Activated naive CD8-positive, alpha-beta T cell treated with anti-CD3 and anti-CD28 coated beads, Interleukin-2, amount 10 ng/mL, durations not matched to agents 7 days and 5 days (primary cell): ENCODE measurements at regions not wholly inside any gene's neighbourhood (a gene's known extent, or its start where the extent isn't known, plus 50 kb on each side); places are given as distances from the start of the nearest gene placed in this dataset.

Source experiments
- ATAC-seq: fragments of 150-1000 bp; cut with Tn5 transposase; one replicate; pipeline ENCODE4 v1.10.0; 2021; ENCODE audit warnings: low read depth, moderate library complexity
- POLR2A ChIA-PET: fragments of 350-600 bp; sonication (Branson Sonifier 250); formaldehyde crosslinking; loops from one replicate; lab custom pipeline; 2021; ENCODE audit warnings: antibody characterized with exemption; lab: Charles Lee
- DNase-seq: peaks from one replicate; pipeline ENCODE4 v3.0.0; 2021
- H3K27ac Mint-ChIP-seq: one replicate; pipeline ENCODE4 v1.8.0; 2022; ENCODE audit warnings: mild to moderate bottlenecking, mixed read lengths
- H3K27me3 Mint-ChIP-seq: one replicate; pipeline ENCODE4 v1.8.0; 2022; ENCODE audit warnings: mild to moderate bottlenecking, moderate library complexity, mixed read lengths
- H3K36me3 Mint-ChIP-seq: one replicate; pipeline ENCODE4 v1.8.0; 2021; ENCODE audit warnings: mild to moderate bottlenecking, mixed read lengths
- H3K4me1 Mint-ChIP-seq: one replicate; pipeline ENCODE4 v1.8.0; 2021; ENCODE audit warnings: mixed read lengths
- H3K4me3 Mint-ChIP-seq: one replicate; pipeline ENCODE4 v1.8.0; 2022; ENCODE audit warnings: mild to moderate bottlenecking, moderate library complexity, mixed read lengths
- H3K9me3 Mint-ChIP-seq: one replicate; pipeline ENCODE4 v1.8.0; 2021; ENCODE audit warnings: mixed read lengths

DNA sequence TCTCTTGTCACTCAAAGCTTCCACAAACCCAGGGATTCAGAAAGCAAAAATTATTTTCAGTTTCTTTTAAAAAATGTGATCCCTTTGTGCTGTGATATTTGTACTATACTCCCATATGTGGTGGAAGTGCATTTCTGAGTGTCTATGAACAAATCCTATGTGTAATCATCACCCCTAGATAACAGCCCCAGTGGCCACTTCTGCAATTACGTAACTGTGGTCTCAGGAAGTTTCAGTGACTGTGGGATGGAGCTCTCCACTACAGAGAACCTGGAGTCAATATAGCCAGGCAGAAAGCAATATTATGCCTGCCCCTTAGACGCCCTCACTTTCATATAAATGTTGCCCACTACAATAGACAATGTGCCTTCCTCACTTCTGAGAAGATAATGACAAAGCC lies 1101.7 kb upstream of the GHITM start:
- no peak overlapping the region for H3K27ac Mint-ChIP-seq
- H3K27me3 Mint-ChIP-seq, result no peaks in the 10 kb centered on the region
- H3K4me3 Mint-ChIP-seq, result no peak overlapping the region
- POLR2A ChIA-PET, result no interaction called here
- H3K4me1 Mint-ChIP-seq, result no peaks in the 10 kb centered on the region
- H3K9me3 Mint-ChIP-seq, result no peaks in the 10 kb centered on the region
- no peaks in the 10 kb centered on the region for H3K36me3 Mint-ChIP-seq
- ATAC-seq (no peak), DNase-seq (no peak)

DNA sequence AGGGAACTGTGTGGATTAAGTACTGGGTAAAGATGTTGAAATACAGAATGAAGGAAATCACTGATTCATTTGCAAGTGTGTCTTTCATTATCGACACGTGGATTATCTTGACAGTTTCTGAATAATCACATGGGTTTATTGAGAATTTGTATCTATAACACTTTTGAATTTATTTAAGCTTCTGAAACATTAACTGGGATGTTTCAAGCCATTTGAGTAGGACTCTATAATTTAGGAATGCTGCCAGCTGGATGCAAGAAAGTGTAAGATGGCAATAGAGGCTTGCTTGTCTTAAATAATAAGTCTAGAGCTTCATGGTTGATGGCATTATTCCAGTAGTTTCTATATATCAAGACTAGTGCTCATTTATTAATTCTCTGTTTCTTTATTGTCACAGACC lies 1100.7 kb upstream of the GHITM start:
- POLR2A ChIA-PET, result no interaction called here
- H3K9me3 Mint-ChIP-seq, result no peaks in the 10 kb centered on the region
- no peaks in the 10 kb centered on the region for H3K36me3 Mint-ChIP-seq
- no peak overlapping the region for H3K4me3 Mint-ChIP-seq
- no peak overlapping the region for H3K27ac Mint-ChIP-seq
- ATAC-seq (no peak), DNase-seq (no peak)
- H3K4me1 Mint-ChIP-seq, result no peaks in the 10 kb centered on the region
- no peaks in the 10 kb centered on the region for H3K27me3 Mint-ChIP-seq

DNA sequence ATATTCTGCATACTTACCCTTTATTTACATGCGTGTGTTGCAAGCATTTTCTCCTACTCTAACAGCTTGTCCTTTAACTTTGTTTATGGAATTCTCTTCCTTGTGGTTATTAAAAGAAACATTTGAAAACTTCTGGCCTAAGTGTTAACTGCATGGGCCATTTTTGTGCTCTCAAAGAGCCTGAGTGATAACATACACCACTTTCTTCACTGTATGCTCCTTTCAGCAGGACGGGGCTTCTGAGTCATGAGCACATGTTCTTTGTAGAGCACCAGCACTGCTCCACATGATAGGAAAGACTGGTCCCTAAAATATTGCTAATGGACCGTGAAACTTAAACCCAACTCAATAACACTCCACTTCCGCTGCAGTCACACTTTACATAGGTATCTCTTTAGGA lies 1093.6 kb upstream of the GHITM start:
- H3K9me3 Mint-ChIP-seq, result peaks cover 2% of the 10 kb centered on the region
- no peaks in the 10 kb centered on the region for H3K4me1 Mint-ChIP-seq
- POLR2A ChIA-PET, result no interaction called here
- no peak overlapping the region for H3K27ac Mint-ChIP-seq
- no peak for ATAC-seq
- H3K36me3 Mint-ChIP-seq, result no peaks in the 10 kb centered on the region
- DNase-seq, result no peak
- H3K4me3 Mint-ChIP-seq, result no peak overlapping the region
- H3K27me3 Mint-ChIP-seq, result no peaks in the 10 kb centered on the region

DNA sequence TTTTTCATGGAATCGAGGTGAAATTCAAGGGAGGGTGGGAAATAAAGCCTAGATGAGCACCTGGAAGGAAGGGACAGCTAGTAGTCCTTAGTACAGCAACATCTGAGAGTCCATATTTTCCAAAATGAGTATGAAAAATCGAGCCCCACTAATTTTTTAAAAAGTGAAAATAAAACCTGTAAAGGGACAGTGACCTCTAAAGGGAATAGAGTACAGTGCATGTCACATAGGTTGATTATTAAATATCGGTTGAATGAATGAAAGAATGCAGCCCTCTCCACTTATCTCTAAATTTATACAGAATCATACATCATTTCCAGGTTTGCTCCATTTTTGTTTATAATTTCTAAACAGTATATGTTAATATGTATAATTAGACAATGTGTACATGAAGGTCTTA lies 1088.5 kb upstream of the GHITM start:
- no peak overlapping the region for H3K27ac Mint-ChIP-seq
- ATAC-seq, result no peak

DNA sequence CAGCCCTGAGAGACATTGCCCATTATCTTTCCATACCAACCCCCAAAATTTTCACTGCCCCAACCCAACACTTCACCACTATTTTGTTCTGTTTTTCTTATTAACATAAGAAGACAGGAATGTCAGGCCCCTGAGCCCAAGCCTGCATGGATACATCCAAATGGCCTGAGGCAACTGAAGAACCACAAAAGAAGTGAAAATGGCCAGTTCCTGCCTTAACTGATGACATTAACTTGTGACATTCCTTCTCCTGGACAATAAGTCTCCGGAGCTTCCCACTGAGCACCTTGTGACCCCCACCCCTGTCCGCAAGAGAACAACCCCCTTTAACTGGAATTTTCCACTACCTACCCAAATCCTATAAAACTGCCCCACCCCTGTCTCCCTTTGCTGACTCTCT lies 1076.4 kb upstream of the GHITM start:
- Mint-ChIP-seq H3K9me3 (peaks cover 2% of the 10 kb centered on the region), H3K36me3 (no peaks in the 10 kb centered on the region), H3K27ac (no peak overlapping the region), H3K4me3 (no peak overlapping the region), H3K4me1 (no peaks in the 10 kb centered on the region), H3K27me3 (no peaks in the 10 kb centered on the region)
- ATAC-seq (no peak), DNase-seq (no peak)
- POLR2A ChIA-PET, result no interaction called here

More for the DNA sequence above, 1088.5 kb upstream of the GHITM start:
- no peaks in the 10 kb centered on the region for H3K9me3 Mint-ChIP-seq
- H3K4me3 Mint-ChIP-seq, result no peak overlapping the region
- no peak for DNase-seq
- H3K27me3 Mint-ChIP-seq, result no peaks in the 10 kb centered on the region
- no peaks in the 10 kb centered on the region for H3K36me3 Mint-ChIP-seq
- POLR2A ChIA-PET, result interaction anchor here (0.5 kb wide), 1 partner anchor 234 kb away, joined by 6 read pairs; no protein-coding TSS in a partner anchor
- no peaks in the 10 kb centered on the region for H3K4me1 Mint-ChIP-seq

DNA sequence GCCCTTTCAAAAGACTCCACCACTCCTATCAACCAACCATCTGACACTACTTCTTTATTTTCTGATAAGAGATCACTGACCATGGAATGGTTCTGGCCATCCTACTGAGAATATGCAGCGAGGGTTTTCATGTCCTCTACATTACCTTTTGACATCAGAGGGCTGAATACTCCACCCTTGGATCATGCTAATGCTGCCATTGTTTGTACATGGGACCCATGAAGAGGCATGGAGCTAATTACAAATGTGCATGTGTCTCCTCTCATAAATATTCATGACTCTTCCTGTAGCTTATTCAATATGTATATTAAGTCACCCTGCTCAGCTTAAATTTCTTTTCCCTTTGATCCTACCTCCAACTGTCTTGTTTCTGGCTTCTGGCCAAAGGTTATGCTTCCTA lies 1065.8 kb upstream of the GHITM start:
- Mint-ChIP-seq H3K36me3 (no peaks in the 10 kb centered on the region), H3K27ac (no peak overlapping the region), H3K4me3 (no peak overlapping the region), H3K4me1 (no peaks in the 10 kb centered on the region), H3K9me3 (no peaks in the 10 kb centered on the region), H3K27me3 (no peaks in the 10 kb centered on the region)
- ATAC-seq (no peak), DNase-seq (no peak)
- POLR2A ChIA-PET, result no interaction called here

DNA sequence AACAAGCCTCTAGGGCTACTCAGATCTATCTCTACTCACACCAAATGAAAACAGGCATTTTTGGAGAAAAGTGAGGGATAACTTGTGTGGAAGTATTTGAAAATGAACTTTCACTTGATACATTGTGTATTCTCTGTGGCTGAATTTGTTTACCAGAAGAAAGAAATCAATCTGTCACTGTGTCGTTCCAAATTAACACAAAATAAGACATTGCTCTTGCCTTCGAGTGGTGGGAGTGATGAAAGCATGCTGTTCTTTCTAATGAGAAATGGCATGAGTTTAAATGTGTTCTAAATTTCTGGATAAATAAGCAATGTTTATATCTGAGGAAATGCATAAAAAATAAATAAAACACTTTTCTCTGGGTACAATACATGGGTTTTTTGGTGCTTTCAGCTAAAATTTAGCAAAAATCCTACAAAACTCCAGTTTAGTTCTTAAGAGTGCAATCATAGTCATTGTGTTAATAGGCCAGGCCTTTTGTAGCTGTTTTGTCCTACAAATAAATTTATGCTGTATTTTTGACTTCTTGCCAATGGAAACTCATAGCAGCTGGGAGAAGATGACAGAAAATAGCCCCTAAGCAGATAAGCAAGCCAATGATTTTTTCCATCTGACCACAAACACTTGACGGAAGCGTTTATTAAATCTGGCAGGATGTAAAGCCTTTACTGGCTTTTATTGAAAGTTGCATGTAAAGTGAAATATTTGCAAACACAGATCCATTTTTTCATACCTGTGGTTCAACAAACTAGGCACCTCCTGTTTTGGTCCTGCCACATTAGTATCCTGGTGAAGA lies 1064.1 kb upstream of the GHITM start:
- H3K4me1 Mint-ChIP-seq, result no peaks in the 10 kb centered on the region
- POLR2A ChIA-PET, result no interaction called here
- H3K4me3 Mint-ChIP-seq, result no peak overlapping the region

DNA sequence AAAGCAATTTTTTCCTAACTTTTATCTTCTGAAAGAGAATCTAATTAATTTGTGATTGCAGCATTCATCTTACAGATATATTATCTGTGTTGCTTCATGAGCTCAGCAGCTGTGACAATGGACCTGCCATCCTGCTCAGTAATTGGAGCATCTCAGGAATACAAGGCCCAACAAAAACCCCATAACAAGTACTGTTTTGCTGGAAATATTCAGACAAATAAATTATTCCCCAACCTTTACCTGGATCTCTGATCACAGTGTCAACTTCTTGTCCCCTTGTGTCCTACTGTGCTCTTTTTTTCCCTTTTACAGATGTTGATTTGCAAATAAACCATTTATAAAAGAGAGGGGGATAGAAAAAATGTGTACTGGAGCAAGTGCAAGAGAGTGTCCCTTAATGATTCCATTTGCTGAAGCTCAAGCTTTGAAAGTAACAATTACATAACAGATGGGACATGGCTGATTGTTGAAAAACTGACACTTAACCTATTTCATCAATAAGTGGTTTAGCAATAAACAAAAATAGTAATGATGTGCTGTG lies 1063.4 kb upstream of the GHITM start:
- Mint-ChIP-seq H3K4me3 (no peak overlapping the region), H3K27ac (no peak overlapping the region), H3K9me3 (no peaks in the 10 kb centered on the region), H3K4me1 (no peaks in the 10 kb centered on the region), H3K36me3 (no peaks in the 10 kb centered on the region), H3K27me3 (no peaks in the 10 kb centered on the region)
- no peak for DNase-seq
- no peak for ATAC-seq
- POLR2A ChIA-PET, result no interaction called here

More for the DNA sequence above, 1064.1 kb upstream of the GHITM start:
- no peak for ATAC-seq
- Mint-ChIP-seq H3K36me3 (no peaks in the 10 kb centered on the region), H3K27me3 (no peaks in the 10 kb centered on the region), H3K27ac (no peak overlapping the region), H3K9me3 (no peaks in the 10 kb centered on the region)
- DNase-seq, result no peak

GRCh38 chr10:83076443-83076842 lies 1062.9 kb upstream of the GHITM start:
- H3K4me1 Mint-ChIP-seq, result no peaks in the 10 kb centered on the region
- DNase-seq (no peak), ATAC-seq (no peak)
- no peaks in the 10 kb centered on the region for H3K9me3 Mint-ChIP-seq
- no peak overlapping the region for H3K27ac Mint-ChIP-seq
- no peak overlapping the region for H3K4me3 Mint-ChIP-seq
- POLR2A ChIA-PET, result no interaction called here
- H3K36me3 Mint-ChIP-seq, result no peaks in the 10 kb centered on the region
- H3K27me3 Mint-ChIP-seq, result no peaks in the 10 kb centered on the region

- ATAC-seq, result no peak
- Mint-ChIP-seq H3K36me3 (no peaks in the 10 kb centered on the region), H3K4me1 (no peaks in the 10 kb centered on the region), H3K4me3 (no peak overlapping the region), H3K27ac (no peak overlapping the region), H3K9me3 (peaks cover 2% of the 10 kb centered on the region), H3K27me3 (no peaks in the 10 kb centered on the region)
- no peak for DNase-seq
- POLR2A ChIA-PET, result no interaction called here
These were observed 1061.1 kb upstream of the GHITM start for GRCh38 chr10:83078160-83078559.

- ATAC-seq, result no peak
- Mint-ChIP-seq H3K36me3 (no peaks in the 10 kb centered on the region), H3K27me3 (no peaks in the 10 kb centered on the region), H3K4me1 (no peaks in the 10 kb centered on the region), H3K27ac (no peak overlapping the region), H3K9me3 (peaks cover 4% of the 10 kb centered on the region), H3K4me3 (no peak overlapping the region)
- POLR2A ChIA-PET, result no interaction called here
- no peak for DNase-seq
These were observed 1060.7 kb upstream of the GHITM start for GRCh38 chr10:83078645-83079044.

DNA sequence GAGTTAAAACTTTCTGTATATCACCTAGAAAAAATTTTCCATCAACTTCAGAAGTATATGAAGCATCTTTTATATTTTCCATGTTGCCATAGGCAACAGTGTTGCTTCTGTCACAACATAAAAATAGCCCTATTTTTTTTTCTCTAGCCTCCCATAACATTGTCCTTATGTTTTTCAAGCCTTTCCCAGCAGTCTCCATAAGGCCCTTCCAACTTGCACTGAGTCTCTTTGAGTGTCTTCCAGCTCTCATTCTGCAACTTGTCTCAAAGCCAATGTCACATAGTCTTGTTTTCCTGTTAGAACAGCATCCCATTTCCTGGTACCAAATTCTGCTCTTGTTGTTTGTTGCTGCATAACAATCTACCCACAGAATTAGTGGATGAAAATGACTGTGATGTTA lies 1055.5 kb upstream of the GHITM start:
- peaks cover 6% of the 10 kb centered on the region for H3K9me3 Mint-ChIP-seq
- no peak overlapping the region for H3K4me3 Mint-ChIP-seq
- DNase-seq, result no peak
- POLR2A ChIA-PET, result no interaction called here
- no peak for ATAC-seq
- no peaks in the 10 kb centered on the region for H3K36me3 Mint-ChIP-seq
- H3K27me3 Mint-ChIP-seq, result no peaks in the 10 kb centered on the region
- H3K27ac Mint-ChIP-seq, result no peak overlapping the region
- H3K4me1 Mint-ChIP-seq, result no peaks in the 10 kb centered on the region

DNA sequence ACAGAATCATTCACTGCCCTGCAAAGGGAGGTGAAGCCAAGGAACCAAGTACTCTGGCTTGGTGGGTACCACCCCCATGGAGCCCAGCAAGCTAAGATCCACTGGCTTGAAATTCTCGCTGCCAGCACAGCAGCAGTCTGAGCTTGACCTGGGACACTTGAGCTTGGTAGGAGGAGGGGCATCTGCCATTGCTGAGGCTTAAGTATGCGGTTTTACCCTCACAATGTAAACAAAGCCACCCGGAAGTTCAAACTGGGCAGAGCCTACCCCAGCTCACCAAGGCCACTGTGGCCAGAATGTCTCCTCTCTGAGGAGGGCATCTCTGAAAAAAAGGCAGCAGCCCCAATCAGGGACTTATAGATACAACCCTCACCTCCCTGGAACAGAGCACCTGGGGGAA lies 1050.0 kb upstream of the GHITM start:
- DNase-seq (no peak), ATAC-seq (no peak)
- H3K4me3 Mint-ChIP-seq, result no peak overlapping the region
- POLR2A ChIA-PET, result no interaction called here
- H3K27me3 Mint-ChIP-seq, result no peaks in the 10 kb centered on the region
- H3K27ac Mint-ChIP-seq, result no peak overlapping the region
- no peaks in the 10 kb centered on the region for H3K36me3 Mint-ChIP-seq
- peaks cover 4% of the 10 kb centered on the region for H3K9me3 Mint-ChIP-seq
- H3K4me1 Mint-ChIP-seq, result no peaks in the 10 kb centered on the region

GRCh38 chr10:83104616-83105015 lies 1034.7 kb upstream of the GHITM start:
- Mint-ChIP-seq H3K36me3 (no peaks in the 10 kb centered on the region), H3K9me3 (peaks cover 4% of the 10 kb centered on the region), H3K4me3 (no peak overlapping the region), H3K27ac (no peak overlapping the region), H3K27me3 (no peaks in the 10 kb centered on the region), H3K4me1 (no peaks in the 10 kb centered on the region)
- DNase-seq (no peak), ATAC-seq (no peak)
- POLR2A ChIA-PET, result no interaction called here
